Osteoblast (primary cell): ENCODE measurements at regions not wholly inside any gene's neighbourhood (a gene's known extent, or its start where the extent isn't known, plus 50 kb on each side); places are given as distances from the start of the nearest gene placed in this dataset.
"Not testable (repeated sequence)": the region's sequence is repeated elsewhere in the genome, so short reads cannot be mapped to it uniquely, and the experiment has no call there.

Experiments used
- DNase-seq: peaks from one replicate; pipeline ENCODE4 v3.0.0; 2011; ENCODE audit warnings: low spot score, mixed read lengths; ENCODE audit not compliant: insufficient read length; ENCODE audit errors: missing footprints
- H2AFZ ChIP-seq: 2 replicates; pipeline ENCODE4 v1.6.0; 2011; ENCODE audit warnings: mild to moderate bottlenecking, low read length
- H3K27ac ChIP-seq: 2 replicates; pipeline ENCODE4 v1.5.1; 2011; ENCODE audit warnings: mild to moderate bottlenecking, low read depth, low read length, moderate library complexity
- H3K27me3 ChIP-seq: 2 replicates; pipeline ENCODE4 v1.6.0; 2012; ENCODE audit warnings: mild to moderate bottlenecking, control low read depth, inconsistent platforms, low read length, moderate library complexity; ENCODE audit not compliant: insufficient read depth
- H3K36me3 ChIP-seq: 2 replicates; pipeline ENCODE4 v1.5.1; 2011; ENCODE audit warnings: mild to moderate bottlenecking, low read length, control low read depth, moderate library complexity; ENCODE audit not compliant: insufficient read depth
- H3K4me1 ChIP-seq: 2 replicates; pipeline ENCODE4 v1.5.1; 2011; ENCODE audit warnings: mild to moderate bottlenecking, low read length, control low read depth, moderate library complexity; ENCODE audit not compliant: insufficient read depth
- H3K4me2 ChIP-seq: 2 replicates; pipeline ENCODE4 v1.6.0; 2011; ENCODE audit warnings: mild to moderate bottlenecking, low read length; ENCODE audit not compliant: insufficient read depth
- H3K4me3 ChIP-seq: fragments of 200-600 bp; sonication (generic); 3 replicates; pipeline ENCODE4 v1.5.1; 2012; ENCODE audit warnings: mild to moderate bottlenecking, low read length, inconsistent platforms; ENCODE audit not compliant: insufficient read depth
- H3K79me2 ChIP-seq: 2 replicates; pipeline ENCODE4 v1.6.0; 2012; ENCODE audit warnings: mild to moderate bottlenecking, low read length, control low read depth, inconsistent platforms; ENCODE audit not compliant: insufficient read depth
- H3K9me3 ChIP-seq: 2 replicates; pipeline ENCODE4 v1.5.1; 2011; ENCODE audit warnings: low read depth, low read length, control low read depth
- H4K20me1 ChIP-seq: 2 replicates; pipeline ENCODE4 v1.6.0; 2012; ENCODE audit warnings: mild to moderate bottlenecking, low read length, control low read depth; ENCODE audit not compliant: insufficient read depth
- CTCF ChIP-seq: IDR thresholded peaks from 2 replicates; pipeline ENCODE4 v1.5.1; 2011; ENCODE audit warnings: mild to moderate bottlenecking, low read depth, low read length, moderate library complexity; ENCODE audit errors: extremely low read depth

DNA sequence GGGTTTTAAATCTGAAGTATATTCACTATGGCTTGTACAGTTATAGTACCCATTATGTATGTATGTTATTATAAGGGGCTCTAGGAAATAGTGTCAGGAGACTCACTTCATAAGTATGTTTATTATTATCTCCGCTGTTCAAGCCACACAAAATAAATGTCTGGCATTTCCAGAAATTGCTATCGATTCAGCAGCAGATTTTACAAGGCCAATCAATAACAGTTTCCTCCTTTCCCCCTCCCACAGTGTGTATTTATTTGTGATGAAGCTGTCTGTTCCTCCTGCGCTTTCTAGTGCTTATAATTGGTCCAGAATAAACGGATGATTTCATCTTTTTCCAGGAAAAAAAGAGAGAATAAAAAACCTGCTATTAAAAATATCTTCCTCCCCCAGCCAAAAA is 134.2 kb upstream of the LPP start:
- Histone ChIP-seq H3K4me2 (no peak overlapping the region), H3K27me3 (no peaks in the 10 kb centered on the region), H3K79me2 (no peaks in the 10 kb centered on the region), H4K20me1 (no peaks in the 10 kb centered on the region), H3K27ac (no peak overlapping the region), H3K4me1 (peaks cover 14% of the 10 kb centered on the region), H2AFZ (no peak overlapping the region), H3K4me3 (no peak overlapping the region), H3K9me3 (no peaks in the 10 kb centered on the region), H3K36me3 (no peaks in the 10 kb centered on the region)
- DNase-seq: no peak
- no peak for TF ChIP-seq CTCF

GRCh38 chr3:188021041-188021440 is 132.9 kb upstream of the LPP start:
- Histone ChIP-seq H3K27me3 (no peaks in the 10 kb centered on the region), H2AFZ (peak overlapping the region; percentile 87), H3K9me3 (no peaks in the 10 kb centered on the region), H3K4me3 (peak overlapping the region; percentile 11), H3K36me3 (no peaks in the 10 kb centered on the region), H3K79me2 (no peaks in the 10 kb centered on the region), H3K27ac (peak overlapping the region; percentile 81), H3K4me2 (peak overlapping the region; percentile 61), H3K4me1 (peaks cover 14% of the 10 kb centered on the region), H4K20me1 (no peaks in the 10 kb centered on the region)
- TF ChIP-seq CTCF: no peak
- no peak for DNase-seq

GRCh38 chr3:188021502-188022040 is 132.4 kb upstream of the LPP start:
- no peaks in the 10 kb centered on the region for H3K79me2 ChIP-seq
- H3K4me3 ChIP-seq: peak overlapping the region; percentile 23
- no peak for TF ChIP-seq CTCF
- H3K27me3 ChIP-seq: no peaks in the 10 kb centered on the region
- no peaks in the 10 kb centered on the region for H4K20me1 ChIP-seq
- peak; percentile 57 for DNase-seq
- H3K36me3 ChIP-seq: no peaks in the 10 kb centered on the region
- peak overlapping the region; percentile 87 for H2AFZ ChIP-seq
- peak overlapping the region; percentile 61 for H3K4me2 ChIP-seq
- peaks cover 14% of the 10 kb centered on the region for H3K4me1 ChIP-seq
- no peaks in the 10 kb centered on the region for H3K9me3 ChIP-seq
- peak overlapping the region; percentile 81 for H3K27ac ChIP-seq

DNA sequence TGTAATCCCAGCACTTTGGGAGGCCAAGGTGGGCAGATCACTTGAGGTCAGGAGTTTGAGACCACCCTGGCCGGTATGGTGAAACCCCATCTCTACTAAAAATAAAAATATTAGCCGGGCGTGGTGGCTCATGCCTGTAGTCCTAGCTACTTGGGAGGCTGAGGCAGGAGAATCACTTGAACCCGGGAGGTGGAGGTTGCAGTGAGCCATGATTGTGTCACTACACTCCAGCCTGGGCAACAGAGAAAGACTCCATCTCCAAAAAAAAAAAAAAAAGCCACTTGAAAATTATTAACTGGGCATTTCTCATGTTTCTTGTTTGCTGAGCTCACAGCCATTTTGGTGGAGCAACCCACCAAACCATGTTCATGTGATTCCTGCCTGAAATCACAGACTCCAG is 131.1 kb upstream of the LPP start:
- peaks cover 14% of the 10 kb centered on the region for H3K4me1 ChIP-seq
- not testable (repeated sequence) for H4K20me1 ChIP-seq, H3K27ac ChIP-seq, H3K4me2 ChIP-seq, H3K79me2 ChIP-seq, H3K4me3 ChIP-seq, H3K36me3 ChIP-seq, H2AFZ ChIP-seq, DNase-seq, H3K9me3 ChIP-seq, H3K27me3 ChIP-seq
